C4-2B (cell line): ENCODE measurements at regions not wholly inside any gene's neighbourhood (a gene's known extent, or its start where the extent isn't known, plus 50 kb on each side); places are given as distances from the start of the nearest gene placed in this dataset.

ENCODE experiments used
- ZFX ChIP-seq: fragments of 450-650 bp; IDR thresholded peaks from 2 replicates; pipeline ENCODE4 v1.6.1; 2017
- TF ChIP-seq, protein P1 (sequence below): fragments of 450-650 bp; conservative IDR thresholded peaks from 2 replicates; pipeline ENCODE4 v1.5.1; 2017; ENCODE audit warnings: mild to moderate bottlenecking

DNA sequence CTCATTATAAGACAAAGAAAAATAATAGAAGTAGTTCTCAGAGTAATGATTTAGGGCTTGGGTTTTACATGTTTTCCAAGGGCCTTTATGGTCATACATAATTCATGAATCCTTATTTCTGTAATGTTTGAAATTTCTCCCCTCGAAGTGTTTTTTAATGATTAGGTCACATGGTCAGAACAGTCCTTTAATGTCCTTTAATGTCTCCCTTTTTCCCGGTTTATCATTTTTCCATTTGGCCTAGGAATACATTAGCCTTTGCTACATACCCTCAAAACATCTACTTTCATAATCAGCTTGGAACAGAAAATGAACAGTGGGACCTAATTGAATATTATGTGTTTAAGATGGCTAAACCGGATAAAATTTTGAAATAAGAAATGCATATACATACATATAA, 159.9 kb upstream of the ROBO2 start:
- TF ChIP-seq, protein P1, sequence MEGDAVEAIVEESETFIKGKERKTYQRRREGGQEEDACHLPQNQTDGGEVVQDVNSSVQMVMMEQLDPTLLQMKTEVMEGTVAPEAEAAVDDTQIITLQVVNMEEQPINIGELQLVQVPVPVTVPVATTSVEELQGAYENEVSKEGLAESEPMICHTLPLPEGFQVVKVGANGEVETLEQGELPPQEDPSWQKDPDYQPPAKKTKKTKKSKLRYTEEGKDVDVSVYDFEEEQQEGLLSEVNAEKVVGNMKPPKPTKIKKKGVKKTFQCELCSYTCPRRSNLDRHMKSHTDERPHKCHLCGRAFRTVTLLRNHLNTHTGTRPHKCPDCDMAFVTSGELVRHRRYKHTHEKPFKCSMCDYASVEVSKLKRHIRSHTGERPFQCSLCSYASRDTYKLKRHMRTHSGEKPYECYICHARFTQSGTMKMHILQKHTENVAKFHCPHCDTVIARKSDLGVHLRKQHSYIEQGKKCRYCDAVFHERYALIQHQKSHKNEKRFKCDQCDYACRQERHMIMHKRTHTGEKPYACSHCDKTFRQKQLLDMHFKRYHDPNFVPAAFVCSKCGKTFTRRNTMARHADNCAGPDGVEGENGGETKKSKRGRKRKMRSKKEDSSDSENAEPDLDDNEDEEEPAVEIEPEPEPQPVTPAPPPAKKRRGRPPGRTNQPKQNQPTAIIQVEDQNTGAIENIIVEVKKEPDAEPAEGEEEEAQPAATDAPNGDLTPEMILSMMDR, result no peak
- TF ChIP-seq ZFX, result no peak
